ENCODE measurements at regions not wholly inside any gene's neighbourhood (a gene's known extent, or its start where the extent isn't known, plus 50 kb on each side); places are given as distances from the start of the nearest gene placed in this dataset.
A peak's percentile ranks its signal among the peaks of the same experiment; 100 is the strongest.

GRCh38 chr6:158912655-158913054, 87.3 kb downstream of the RSPH3 start:
- no peak overlapping the region for H3K4me3 Mint-ChIP-seq (ENCODE audit: unreplicated experiment)
- H3K27ac Mint-ChIP-seq (ENCODE audit: unreplicated experiment), result no peak overlapping the region
- no peak for TF ChIP-seq CTCF (IDR thresholded peaks at IDR 0.05; ENCODE audit: unreplicated experiment)
- peaks cover 8% of the 10 kb centered on the region for H3K36me3 Mint-ChIP-seq (ENCODE audit: low read depth, unreplicated experiment)
- DNase-seq (ENCODE audit: low spot score), result no peak
- H3K9me3 Mint-ChIP-seq (ENCODE audit: unreplicated experiment), result no peaks in the 10 kb centered on the region
- peaks cover 14% of the 10 kb centered on the region for H3K27me3 Mint-ChIP-seq (ENCODE audit: unreplicated experiment)
- H3K4me1 Mint-ChIP-seq (ENCODE audit: unreplicated experiment), result peaks cover 33% of the 10 kb centered on the region

GRCh38 chr6:158911746-158912480, 88.1 kb downstream of the RSPH3 start:
- H3K27ac Mint-ChIP-seq (ENCODE audit: unreplicated experiment), result no peak overlapping the region

DNA sequence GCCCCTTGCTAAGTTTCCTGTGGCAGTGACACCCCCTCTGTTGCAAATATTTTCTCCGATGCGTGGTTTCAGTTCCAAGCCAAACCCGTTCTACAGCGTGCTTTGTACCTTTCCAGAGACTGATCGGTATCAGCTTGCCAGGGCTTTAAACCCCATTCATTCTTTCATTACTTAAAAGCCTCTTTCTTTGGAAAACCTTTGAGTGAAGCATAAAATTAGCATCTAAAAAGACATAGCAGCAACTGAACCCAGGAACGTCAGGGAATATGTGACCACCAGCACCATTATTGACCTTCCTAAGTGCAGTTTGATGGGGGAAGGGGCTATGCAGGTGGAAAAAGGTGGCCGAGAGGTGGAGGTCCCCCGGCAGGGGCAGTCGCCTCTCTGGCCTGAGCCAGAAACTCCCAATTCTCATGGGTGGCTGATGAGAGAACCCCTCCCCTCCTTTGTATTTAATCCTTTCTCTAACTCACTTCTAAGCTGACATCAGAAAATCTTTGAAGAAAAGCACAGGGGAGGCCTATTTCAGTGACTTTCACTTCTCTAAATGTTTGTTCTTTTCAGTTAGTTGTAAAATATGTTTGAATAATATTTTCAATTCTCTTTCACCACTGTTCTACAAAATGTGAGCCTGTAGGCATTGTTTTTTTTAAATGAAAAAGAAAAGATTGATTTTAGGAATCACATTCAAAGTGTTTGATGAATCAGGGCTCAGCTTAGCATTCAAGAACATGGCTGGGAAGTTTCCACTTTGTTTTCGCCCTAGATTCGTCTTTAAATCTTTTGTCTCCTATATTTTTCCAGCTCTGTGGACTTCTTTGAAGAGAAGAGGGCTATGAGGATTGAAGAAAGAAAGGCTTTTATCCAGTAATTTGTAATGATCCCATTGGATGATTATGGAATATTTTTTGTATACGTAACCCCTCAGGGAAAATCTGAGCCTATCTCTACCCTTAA, 89.2 kb downstream of the RSPH3 start:
- H3K9me3 Mint-ChIP-seq (ENCODE audit: unreplicated experiment), result peaks cover 9% of the 10 kb centered on the region
- peak overlapping the region; percentile 81 for H3K4me3 Mint-ChIP-seq (ENCODE audit: unreplicated experiment)
- DNase-seq (ENCODE audit: low spot score), result no peak
- peaks cover 12% of the 10 kb centered on the region for H3K36me3 Mint-ChIP-seq (ENCODE audit: low read depth, unreplicated experiment)
- H3K27me3 Mint-ChIP-seq (ENCODE audit: unreplicated experiment), result peaks cover 17% of the 10 kb centered on the region
- peaks cover 28% of the 10 kb centered on the region for H3K4me1 Mint-ChIP-seq (ENCODE audit: unreplicated experiment)
- H3K27ac Mint-ChIP-seq (ENCODE audit: unreplicated experiment), result peak overlapping the region; percentile 91
- no peak for TF ChIP-seq CTCF (IDR thresholded peaks at IDR 0.05; ENCODE audit: unreplicated experiment)

More at GRCh38 chr6:158911746-158912480, 88.1 kb downstream of the RSPH3 start:
- Mint-ChIP-seq H3K9me3 (ENCODE audit: unreplicated experiment) (peaks cover 4% of the 10 kb centered on the region), H3K4me3 (ENCODE audit: unreplicated experiment) (no peak overlapping the region), H3K27me3 (ENCODE audit: unreplicated experiment) (peaks cover 17% of the 10 kb centered on the region), H3K4me1 (ENCODE audit: unreplicated experiment) (peaks cover 31% of the 10 kb centered on the region), H3K36me3 (ENCODE audit: low read depth, unreplicated experiment) (peaks cover 8% of the 10 kb centered on the region)
- TF ChIP-seq CTCF (IDR thresholded peaks at IDR 0.05; ENCODE audit: unreplicated experiment), result no peak
- no peak for DNase-seq (ENCODE audit: low spot score)

GRCh38 chr6:158909938-158910337, 90.1 kb downstream of the RSPH3 start:
- DNase-seq (ENCODE audit: low spot score), result no peak
- Mint-ChIP-seq H3K27ac (ENCODE audit: unreplicated experiment) (peak overlapping the region; percentile 80), H3K4me1 (ENCODE audit: unreplicated experiment) (peaks cover 24% of the 10 kb centered on the region), H3K4me3 (ENCODE audit: unreplicated experiment) (no peak overlapping the region), H3K9me3 (ENCODE audit: unreplicated experiment) (peaks cover 14% of the 10 kb centered on the region), H3K27me3 (ENCODE audit: unreplicated experiment) (peaks cover 17% of the 10 kb centered on the region), H3K36me3 (ENCODE audit: low read depth, unreplicated experiment) (peaks cover 12% of the 10 kb centered on the region)
- TF ChIP-seq CTCF (IDR thresholded peaks at IDR 0.05; ENCODE audit: unreplicated experiment), result no peak
